Activated naive CD4-positive, alpha-beta T cell treated with anti-CD3 and anti-CD28 coated beads for 36 hours (primary cell): ENCODE measurements at regions not wholly inside any gene's neighbourhood (a gene's known extent, or its start where the extent isn't known, plus 50 kb on each side); places are given as distances from the start of the nearest gene placed in this dataset.
A peak's percentile ranks its signal among the peaks of the same experiment; 100 is the strongest.
"Not testable (repeated sequence)": the region's sequence is repeated elsewhere in the genome, so short reads cannot be mapped to it uniquely, and the experiment has no call there.

Experiments used
- CTCF ChIA-PET: fragments of 350-600 bp; sonication (Branson Sonifier 250); formaldehyde crosslinking; loops from one replicate; lab custom pipeline; 2021; ENCODE audit warnings: antibody characterized with exemption; lab: Charles Lee
- DNase-seq: peaks from one replicate; pipeline ENCODE4 v3.0.0-alpha.2; 2020
- H3K27ac Mint-ChIP-seq: one replicate; pipeline ENCODE4 v1.8.0; 2021; ENCODE audit warnings: mild to moderate bottlenecking, mixed read lengths
- H3K27me3 Mint-ChIP-seq: one replicate; pipeline ENCODE4 v1.8.0; 2021; ENCODE audit warnings: low read depth, mixed read lengths
- H3K36me3 Mint-ChIP-seq: one replicate; pipeline ENCODE4 v1.8.0; 2021; ENCODE audit warnings: low read depth, mixed read lengths
- H3K4me1 Mint-ChIP-seq: one replicate; pipeline ENCODE4 v1.8.0; 2021; ENCODE audit warnings: low read depth, mixed read lengths
- H3K4me3 Mint-ChIP-seq: one replicate; pipeline ENCODE4 v1.8.0; 2021; ENCODE audit warnings: mild to moderate bottlenecking, moderate library complexity, mixed read lengths
- H3K9me3 Mint-ChIP-seq: one replicate; pipeline ENCODE4 v1.8.0; 2021; ENCODE audit warnings: mixed read lengths
- intact Hi-C: fragments of 100-400 bp; cut with micrococcal nuclease; formaldehyde crosslinking; loops from one replicate; pipeline ENCODE4 v1.15.1; 2023

DNA sequence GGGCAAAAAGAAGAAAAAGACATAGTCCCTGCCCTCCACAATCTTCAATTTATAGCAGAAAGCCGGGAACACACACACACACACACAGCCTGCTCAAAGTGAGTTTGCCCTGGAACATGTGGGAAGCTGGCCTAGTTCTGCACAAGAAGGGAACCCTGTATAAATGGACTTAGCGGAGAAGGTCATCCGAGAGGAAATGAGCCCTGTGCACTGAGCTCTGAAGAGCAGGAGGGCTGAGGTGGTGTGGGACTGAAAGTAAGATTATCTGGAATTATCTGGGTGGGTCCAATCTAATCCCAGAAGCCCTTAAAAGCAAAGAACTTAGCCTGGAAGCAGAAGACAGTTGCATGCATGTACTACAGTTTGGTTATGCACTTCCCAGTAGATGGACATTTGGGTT, 90.0 kb upstream of the CTSV start:
- no peak for DNase-seq
- CTCF ChIA-PET = no interaction called here
- intact Hi-C loops = no loop called here
- Mint-ChIP-seq H3K27me3 (no peaks in the 10 kb centered on the region), H3K9me3 (no peaks in the 10 kb centered on the region), H3K4me1 (no peaks in the 10 kb centered on the region), H3K27ac (no peak overlapping the region), H3K4me3 (no peak overlapping the region), H3K36me3 (no peaks in the 10 kb centered on the region)

DNA sequence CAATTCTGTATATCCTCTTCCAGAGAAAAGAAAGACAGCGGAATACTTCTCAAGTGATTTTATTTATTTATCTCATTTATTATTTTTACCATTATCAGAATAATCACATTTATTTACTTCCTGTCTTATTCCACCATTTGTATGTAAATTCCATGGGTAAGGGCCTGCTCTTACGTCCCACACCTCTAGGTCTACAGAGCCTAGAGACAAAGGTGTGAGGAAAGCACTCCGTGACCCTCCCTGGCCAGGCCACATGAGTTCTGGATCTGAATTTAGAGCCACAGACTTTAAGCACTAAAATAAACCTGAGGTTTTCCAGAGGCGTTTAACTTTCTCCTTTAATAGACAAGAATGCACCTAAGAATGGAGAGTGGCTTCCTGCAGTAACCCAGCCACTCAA, 85.3 kb upstream of the CTSV start:
- intact Hi-C loops = no loop called here
- Mint-ChIP-seq H3K9me3 (no peaks in the 10 kb centered on the region), H3K4me1 (no peaks in the 10 kb centered on the region), H3K4me3 (no peak overlapping the region), H3K27ac (no peak overlapping the region), H3K27me3 (no peaks in the 10 kb centered on the region), H3K36me3 (peaks cover 4% of the 10 kb centered on the region)
- DNase-seq = no peak
- CTCF ChIA-PET = no interaction called here

DNA sequence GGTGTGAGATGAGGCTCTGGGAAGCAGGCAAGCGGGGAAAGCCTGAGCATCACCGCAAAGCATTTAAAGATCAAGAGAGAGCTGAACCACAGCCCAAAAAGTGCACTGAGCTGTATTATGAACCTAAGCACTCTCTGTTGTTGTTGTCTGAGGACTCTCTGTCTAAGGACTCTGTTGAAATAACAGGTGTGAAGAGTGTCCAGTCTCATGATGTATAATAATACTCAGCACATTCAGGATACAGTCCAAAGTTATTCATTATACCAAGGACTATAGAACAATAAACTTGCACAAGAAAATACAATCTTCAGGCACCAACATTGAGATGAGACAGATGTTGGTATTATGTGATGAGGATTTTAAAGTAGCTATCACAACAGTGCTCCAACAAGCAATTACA, 71.8 kb upstream of the CTSV start:
- Mint-ChIP-seq H3K36me3 (no peaks in the 10 kb centered on the region), H3K4me3 (no peak overlapping the region), H3K9me3 (no peaks in the 10 kb centered on the region), H3K4me1 (no peaks in the 10 kb centered on the region), H3K27me3 (no peaks in the 10 kb centered on the region), H3K27ac (no peak overlapping the region)
- CTCF ChIA-PET = interaction anchor here (1.9 kb wide), 1 partner anchor 254 kb away, joined by 16 read pairs; no protein-coding TSS in a partner anchor
- intact Hi-C loops = no loop called here
- no peak for DNase-seq

DNA sequence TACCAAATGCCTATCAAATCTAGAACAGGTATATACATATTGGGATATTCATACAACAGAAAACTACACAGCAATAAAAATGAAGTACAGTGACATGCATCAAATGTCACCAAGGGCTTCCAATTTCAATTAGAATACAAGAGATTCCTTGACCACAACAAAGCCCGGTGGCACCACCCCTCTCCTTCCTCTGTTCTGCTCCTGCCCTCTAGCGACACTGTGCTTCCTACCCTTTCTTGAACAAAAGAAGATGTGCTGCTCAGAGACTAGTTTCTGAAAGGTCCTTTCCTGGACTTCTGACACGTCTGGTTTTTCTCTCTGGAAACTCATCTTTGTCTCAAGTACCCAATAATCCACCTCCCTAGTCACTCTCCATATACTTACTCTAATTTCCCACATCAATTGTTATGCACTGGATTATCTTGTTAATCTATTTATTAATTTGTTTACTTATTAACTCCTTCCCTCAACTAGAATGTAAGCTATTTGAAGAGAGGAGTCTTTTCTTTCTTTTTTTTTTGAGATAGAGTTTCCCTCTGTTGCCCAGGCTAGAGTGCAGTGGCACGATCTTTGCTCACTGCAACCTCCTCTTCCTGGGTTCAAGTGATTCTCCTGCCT, 70.4 kb upstream of the CTSV start:
- no peak overlapping the region for H3K4me3 Mint-ChIP-seq
- CTCF ChIA-PET = interaction anchor here (1.9 kb wide), 1 partner anchor 252 kb away, joined by 16 read pairs; no protein-coding TSS in a partner anchor
- no peaks in the 10 kb centered on the region for H3K36me3 Mint-ChIP-seq
- H3K27me3 Mint-ChIP-seq = no peaks in the 10 kb centered on the region
- no peaks in the 10 kb centered on the region for H3K4me1 Mint-ChIP-seq
- no peaks in the 10 kb centered on the region for H3K9me3 Mint-ChIP-seq
- DNase-seq = peak; percentile 77
- intact Hi-C loops = loop anchor here (1.0 kb wide), 2 partner anchors 234 to 252 kb away; no protein-coding TSS in a partner anchor
- H3K27ac Mint-ChIP-seq = no peak overlapping the region

DNA sequence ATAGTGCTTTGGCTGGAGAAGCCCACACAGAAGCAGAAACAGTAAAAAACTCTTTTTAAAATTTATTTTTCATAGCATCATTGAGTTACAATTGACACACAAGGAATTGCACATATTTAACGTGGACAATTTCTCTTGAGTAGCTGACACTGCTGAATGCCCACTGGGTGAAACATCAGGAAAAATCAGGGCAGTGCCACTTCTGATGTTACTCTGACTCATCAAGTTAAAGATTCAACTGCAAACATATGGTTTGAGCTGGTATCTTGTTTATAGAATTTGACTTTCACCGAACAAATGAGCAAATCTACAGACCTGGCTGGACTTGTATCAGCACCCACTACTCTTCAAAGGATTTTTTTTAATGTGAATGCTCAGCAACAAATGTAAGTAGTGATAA, 66.3 kb upstream of the CTSV start:
- H3K36me3 Mint-ChIP-seq, intact Hi-C loops, H3K27ac Mint-ChIP-seq, H3K27me3 Mint-ChIP-seq, CTCF ChIA-PET, H3K4me1 Mint-ChIP-seq, DNase-seq, H3K9me3 Mint-ChIP-seq, H3K4me3 Mint-ChIP-seq: not testable (repeated sequence)

DNA sequence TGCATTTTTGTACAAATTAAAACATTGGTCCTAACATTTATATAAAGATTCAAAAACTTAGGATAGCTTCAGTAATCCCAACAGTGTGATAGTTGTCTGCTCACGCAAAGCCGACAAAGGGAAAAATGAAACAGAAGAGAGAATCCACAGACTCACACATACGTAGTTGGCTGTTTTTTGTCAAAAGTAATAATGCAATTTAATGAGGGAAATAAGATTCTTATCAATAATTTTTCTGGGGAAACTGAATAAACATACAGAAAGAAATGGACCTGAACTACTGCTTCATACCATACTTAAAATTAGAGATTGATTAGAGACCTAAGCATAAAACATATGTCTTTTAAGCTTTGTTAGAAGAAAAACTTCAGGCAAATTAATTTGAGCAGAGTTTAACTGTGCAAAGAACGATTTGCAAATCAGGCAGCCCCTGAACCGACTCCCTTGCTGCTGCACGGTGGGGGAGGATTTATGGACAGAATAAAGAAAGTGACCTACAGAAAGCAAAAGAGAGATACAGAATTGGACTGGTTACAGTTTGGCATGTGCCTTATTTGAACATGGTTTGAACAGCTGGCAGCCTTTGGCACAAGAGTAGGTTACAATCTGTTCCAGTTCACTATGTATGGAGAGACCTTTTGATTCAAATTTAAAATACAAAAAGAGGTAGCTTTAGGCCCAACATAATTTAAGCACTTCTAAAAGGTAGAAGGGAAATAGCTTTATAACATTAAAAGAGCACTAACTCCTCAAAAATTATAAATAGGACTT, 64.9 kb upstream of the CTSV start:
- H3K36me3 Mint-ChIP-seq, H3K4me3 Mint-ChIP-seq, H3K4me1 Mint-ChIP-seq, CTCF ChIA-PET, H3K9me3 Mint-ChIP-seq, DNase-seq, intact Hi-C loops, H3K27ac Mint-ChIP-seq, H3K27me3 Mint-ChIP-seq: not testable (repeated sequence)

DNA sequence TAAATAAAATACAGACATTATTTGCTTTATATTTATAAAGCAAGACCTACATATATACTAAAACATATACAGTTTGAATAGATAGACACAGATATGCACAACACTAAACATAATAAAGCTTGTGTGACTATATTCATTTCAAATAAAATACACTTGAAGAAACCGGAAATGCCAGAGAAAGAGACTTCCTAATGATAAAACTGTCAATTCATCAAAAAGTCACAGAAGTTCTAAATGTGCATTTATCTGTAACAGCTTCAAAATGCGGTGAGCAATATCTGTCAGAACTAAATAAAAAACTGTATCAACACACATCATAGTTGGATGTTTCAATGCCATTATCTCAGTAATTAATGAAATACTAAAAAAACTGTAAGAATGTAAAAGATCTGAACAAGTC, 60.6 kb upstream of the CTSV start:
- H3K27ac Mint-ChIP-seq = not testable (repeated sequence)

DNA sequence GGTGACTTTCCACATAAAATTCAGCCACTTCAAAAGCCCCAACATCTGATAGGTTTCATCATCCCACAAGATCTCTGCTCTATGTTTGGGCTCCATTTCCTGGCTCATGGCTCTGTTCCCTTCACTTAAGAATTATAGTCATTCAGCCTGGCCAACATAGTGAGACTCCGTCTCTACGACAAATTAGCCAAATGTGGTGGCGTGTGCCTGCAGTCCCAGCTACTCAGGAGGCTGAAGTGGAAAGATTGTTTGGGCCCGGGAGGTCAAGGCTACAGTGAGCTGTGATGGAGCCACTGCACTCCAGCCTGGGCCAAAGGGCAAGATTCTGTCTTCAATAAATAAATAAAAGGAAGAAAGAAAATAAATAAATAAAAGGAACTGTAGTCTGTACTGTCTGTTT, 57.9 kb upstream of the CTSV start:
- Mint-ChIP-seq H3K27me3 (peaks cover 6% of the 10 kb centered on the region), H3K27ac (no peak overlapping the region), H3K36me3 (no peaks in the 10 kb centered on the region), H3K4me1 (no peaks in the 10 kb centered on the region), H3K9me3 (no peaks in the 10 kb centered on the region), H3K4me3 (no peak overlapping the region)
- DNase-seq = no peak
- CTCF ChIA-PET = no interaction called here
- intact Hi-C loops = no loop called here

More for the DNA sequence above, 60.6 kb upstream of the CTSV start:
- CTCF ChIA-PET, H3K27me3 Mint-ChIP-seq, H3K9me3 Mint-ChIP-seq, H3K4me3 Mint-ChIP-seq, H3K4me1 Mint-ChIP-seq, intact Hi-C loops, DNase-seq, H3K36me3 Mint-ChIP-seq: not testable (repeated sequence)

DNA sequence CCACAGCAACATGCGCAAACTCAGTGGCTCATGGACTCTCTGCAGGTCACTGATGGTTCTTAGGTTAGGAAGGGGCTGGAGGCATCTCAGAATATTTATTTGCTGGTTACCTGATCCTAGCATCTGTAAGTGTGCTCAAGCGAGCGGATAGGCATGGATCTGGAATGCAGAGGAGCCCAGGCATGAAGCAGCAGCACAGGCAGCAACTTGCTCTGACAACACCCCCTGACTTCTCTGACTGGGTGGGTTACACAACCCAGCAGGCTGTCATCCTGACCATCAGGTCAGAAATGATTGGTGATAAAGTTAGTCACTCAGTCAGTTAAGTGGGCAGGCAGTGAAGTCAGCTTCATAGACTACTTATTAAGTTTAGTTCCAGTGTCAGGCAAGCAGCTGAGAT, 50.4 kb upstream of the CTSV start:
- intact Hi-C loops, CTCF ChIA-PET, H3K36me3 Mint-ChIP-seq, DNase-seq, H3K4me1 Mint-ChIP-seq, H3K9me3 Mint-ChIP-seq, H3K4me3 Mint-ChIP-seq, H3K27ac Mint-ChIP-seq: not testable (repeated sequence)
- H3K27me3 Mint-ChIP-seq = peaks cover 38% of the 10 kb centered on the region
